SK-N-MC (cell line): ENCODE measurements at regions not wholly inside any gene's neighbourhood (a gene's known extent, or its start where the extent isn't known, plus 50 kb on each side); places are given as distances from the start of the nearest gene placed in this dataset.

Experiments
- DNase-seq: peaks from one replicate; pipeline ENCODE4 v3.0.0-alpha.2; 2011; ENCODE audit warnings: low read depth, low spot score
- H3K27ac ChIP-seq: fragments of 200-600 bp; sonication (generic); 2 replicates; pipeline ENCODE4 v1.5.1; 2016; ENCODE audit warnings: mixed run types
- H3K36me3 ChIP-seq: fragments of 200-600 bp; sonication (generic); 2 replicates; pipeline ENCODE4 v1.6.1; 2017; ENCODE audit warnings: antibody characterized with exemption, low read length, mixed read lengths; ENCODE audit not compliant: insufficient read depth
- H3K4me3 ChIP-seq: fragments of 200-600 bp; sonication (generic); 2 replicates; pipeline ENCODE4 v1.5.1; 2016
- H3K9ac ChIP-seq: fragments of 200-600 bp; sonication (generic); 2 replicates; pipeline ENCODE4 v1.8.0; 2017; ENCODE audit warnings: mixed run types, mixed read lengths; ENCODE audit not compliant: insufficient read length
- H3K9me3 ChIP-seq: fragments of 200-600 bp; sonication (generic); 2 replicates; pipeline ENCODE4 v1.6.1; 2017; ENCODE audit warnings: low read depth, mild to moderate bottlenecking, antibody characterized with exemption, low read length, moderate library complexity, mixed read lengths
- EZH2 ChIP-seq: fragments of 200-600 bp; sonication (generic); IDR thresholded peaks from one replicate; pipeline ENCODE4 v1.6.1; 2017; ENCODE audit warnings: antibody characterized with exemption
- FOXP2 ChIP-seq: optimal IDR thresholded peaks from 2 replicates; pipeline ENCODE3; 2011; ENCODE audit warnings: mild to moderate bottlenecking, moderate library complexity; ENCODE audit not compliant: insufficient read depth; ENCODE audit errors: extremely low read length, control extremely low read depth
- POLR2AphosphoS5 ChIP-seq: IDR thresholded peaks from 2 replicates; pipeline ENCODE4 v1.6.1; 2012; ENCODE audit warnings: mild to moderate bottlenecking, low read depth, low read length, borderline replicate concordance

- no peaks in the 10 kb centered on the region for H3K9me3 ChIP-seq
- no peak for TF ChIP-seq POLR2AphosphoS5
- TF ChIP-seq EZH2, result no peak
- TF ChIP-seq FOXP2, result no peak
- no peak for DNase-seq
- no peak overlapping the region for H3K4me3 ChIP-seq
- no peaks in the 10 kb centered on the region for H3K36me3 ChIP-seq
- no peak overlapping the region for H3K27ac ChIP-seq
- no peak overlapping the region for H3K9ac ChIP-seq
These were observed 825.1 kb downstream of the SLC4A3 start for GRCh38 chr2:220452561-220452960.

- no peaks in the 10 kb centered on the region for H3K36me3 ChIP-seq
- TF ChIP-seq POLR2AphosphoS5 (no peak), FOXP2 (no peak), EZH2 (no peak)
- peak overlapping the region; percentile 64 for H3K4me3 ChIP-seq
- H3K9me3 ChIP-seq, result no peaks in the 10 kb centered on the region
- H3K27ac ChIP-seq, result peak overlapping the region; percentile 95
- DNase-seq, result peak; percentile 69
- peak overlapping the region; percentile 58 for H3K9ac ChIP-seq
These were observed 828.0 kb downstream of the SLC4A3 start for GRCh38 chr2:220455351-220455990.

- Histone ChIP-seq H3K9me3 (no peaks in the 10 kb centered on the region), H3K4me3 (no peak overlapping the region), H3K9ac (no peak overlapping the region), H3K36me3 (no peaks in the 10 kb centered on the region), H3K27ac (no peak overlapping the region)
- no peak for TF ChIP-seq POLR2AphosphoS5
- TF ChIP-seq EZH2, result no peak
- TF ChIP-seq FOXP2, result no peak
- DNase-seq, result no peak
These were observed 830.6 kb downstream of the SLC4A3 start for GRCh38 chr2:220458051-220458450.

- Histone ChIP-seq H3K36me3 (no peaks in the 10 kb centered on the region), H3K9ac (no peak overlapping the region), H3K4me3 (no peak overlapping the region), H3K9me3 (no peaks in the 10 kb centered on the region), H3K27ac (no peak overlapping the region)
- no peak for DNase-seq
- no peak for TF ChIP-seq EZH2
These were observed 833.0 kb downstream of the SLC4A3 start for GRCh38 chr2:220460257-220460985.

- no peak overlapping the region for H3K27ac ChIP-seq
- DNase-seq, result no peak
- no peaks in the 10 kb centered on the region for H3K36me3 ChIP-seq
- H3K9ac ChIP-seq, result no peak overlapping the region
- no peak for TF ChIP-seq FOXP2
- TF ChIP-seq EZH2, result no peak
- TF ChIP-seq POLR2AphosphoS5, result no peak
- no peak overlapping the region for H3K4me3 ChIP-seq
- H3K9me3 ChIP-seq, result no peaks in the 10 kb centered on the region
These were observed 836.4 kb downstream of the SLC4A3 start for GRCh38 chr2:220463876-220464275.

GRCh38 chr2:220465700-220466099 is 838.3 kb downstream of the SLC4A3 start:
- TF ChIP-seq POLR2AphosphoS5 (no peak), FOXP2 (no peak), EZH2 (no peak)
- H3K36me3 ChIP-seq, result no peaks in the 10 kb centered on the region
- H3K4me3 ChIP-seq, result no peak overlapping the region
- DNase-seq, result peak; percentile 16
- H3K27ac ChIP-seq, result no peak overlapping the region
- H3K9ac ChIP-seq, result no peak overlapping the region
- no peaks in the 10 kb centered on the region for H3K9me3 ChIP-seq

- Histone ChIP-seq H3K36me3 (no peaks in the 10 kb centered on the region), H3K9ac (no peak overlapping the region), H3K9me3 (no peaks in the 10 kb centered on the region), H3K4me3 (no peak overlapping the region), H3K27ac (no peak overlapping the region)
- no peak for DNase-seq
- no peak for TF ChIP-seq POLR2AphosphoS5
- TF ChIP-seq EZH2, result no peak
- TF ChIP-seq FOXP2, result no peak
These were observed 838.8 kb downstream of the SLC4A3 start for GRCh38 chr2:220466251-220466691.

- no peak for DNase-seq
- H3K9ac ChIP-seq, result no peak overlapping the region
- TF ChIP-seq FOXP2 (no peak), EZH2 (no peak), POLR2AphosphoS5 (no peak)
- no peaks in the 10 kb centered on the region for H3K36me3 ChIP-seq
- no peaks in the 10 kb centered on the region for H3K9me3 ChIP-seq
- H3K27ac ChIP-seq, result no peak overlapping the region
- H3K4me3 ChIP-seq, result no peak overlapping the region
These were observed 841.8 kb downstream of the SLC4A3 start for GRCh38 chr2:220469201-220469600.

GRCh38 chr2:220473611-220474010 is 846.2 kb downstream of the SLC4A3 start:
- no peak overlapping the region for H3K27ac ChIP-seq
- H3K9me3 ChIP-seq, result no peaks in the 10 kb centered on the region
- DNase-seq, result no peak
- H3K36me3 ChIP-seq, result no peaks in the 10 kb centered on the region
- no peak for TF ChIP-seq POLR2AphosphoS5
- TF ChIP-seq FOXP2, result no peak
- no peak for TF ChIP-seq EZH2
- no peak overlapping the region for H3K4me3 ChIP-seq
- H3K9ac ChIP-seq, result no peak overlapping the region
